ENCODE measurements at regions not wholly inside any gene's neighbourhood (a gene's known extent, or its start where the extent isn't known, plus 50 kb on each side); places are given as distances from the start of the nearest gene placed in this dataset.

DNA sequence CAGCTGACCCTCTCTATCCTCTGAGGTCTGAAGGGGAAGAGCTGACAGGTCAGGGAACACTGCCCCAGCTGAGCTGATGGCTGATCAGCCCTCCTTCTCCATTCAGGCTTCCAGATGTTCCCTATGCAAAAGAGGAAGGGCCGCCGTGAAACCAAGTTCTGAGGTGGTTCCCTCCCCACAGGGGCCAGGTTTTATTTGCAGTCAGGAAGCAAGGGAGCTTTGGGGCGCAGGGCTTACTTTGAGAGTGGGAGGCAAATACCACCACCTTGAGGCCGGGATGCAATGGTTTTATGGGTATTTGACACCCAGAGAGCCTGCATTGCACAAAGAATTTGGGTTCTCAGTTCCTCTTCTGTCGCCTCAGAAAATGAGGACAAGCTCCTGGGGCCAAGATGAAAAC, 186.9 kb downstream of the ARRDC4 start:
- TF ChIP-seq, protein P1, sequence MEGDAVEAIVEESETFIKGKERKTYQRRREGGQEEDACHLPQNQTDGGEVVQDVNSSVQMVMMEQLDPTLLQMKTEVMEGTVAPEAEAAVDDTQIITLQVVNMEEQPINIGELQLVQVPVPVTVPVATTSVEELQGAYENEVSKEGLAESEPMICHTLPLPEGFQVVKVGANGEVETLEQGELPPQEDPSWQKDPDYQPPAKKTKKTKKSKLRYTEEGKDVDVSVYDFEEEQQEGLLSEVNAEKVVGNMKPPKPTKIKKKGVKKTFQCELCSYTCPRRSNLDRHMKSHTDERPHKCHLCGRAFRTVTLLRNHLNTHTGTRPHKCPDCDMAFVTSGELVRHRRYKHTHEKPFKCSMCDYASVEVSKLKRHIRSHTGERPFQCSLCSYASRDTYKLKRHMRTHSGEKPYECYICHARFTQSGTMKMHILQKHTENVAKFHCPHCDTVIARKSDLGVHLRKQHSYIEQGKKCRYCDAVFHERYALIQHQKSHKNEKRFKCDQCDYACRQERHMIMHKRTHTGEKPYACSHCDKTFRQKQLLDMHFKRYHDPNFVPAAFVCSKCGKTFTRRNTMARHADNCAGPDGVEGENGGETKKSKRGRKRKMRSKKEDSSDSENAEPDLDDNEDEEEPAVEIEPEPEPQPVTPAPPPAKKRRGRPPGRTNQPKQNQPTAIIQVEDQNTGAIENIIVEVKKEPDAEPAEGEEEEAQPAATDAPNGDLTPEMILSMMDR (IDR thresholded peaks at IDR 0.05), result no peak
- TF ChIP-seq POLR2A (IDR thresholded peaks at IDR 0.05), result no peak
- no peak for DNase-seq
- no peak overlapping the region for H3K27ac ChIP-seq
- no peaks in the 10 kb centered on the region for H3K27me3 ChIP-seq
- no peaks in the 10 kb centered on the region for H3K4me1 ChIP-seq
- no peaks in the 10 kb centered on the region for H3K36me3 ChIP-seq
- no peak overlapping the region for H3K4me3 ChIP-seq
- H3K9me3 ChIP-seq, result no peaks in the 10 kb centered on the region

DNA sequence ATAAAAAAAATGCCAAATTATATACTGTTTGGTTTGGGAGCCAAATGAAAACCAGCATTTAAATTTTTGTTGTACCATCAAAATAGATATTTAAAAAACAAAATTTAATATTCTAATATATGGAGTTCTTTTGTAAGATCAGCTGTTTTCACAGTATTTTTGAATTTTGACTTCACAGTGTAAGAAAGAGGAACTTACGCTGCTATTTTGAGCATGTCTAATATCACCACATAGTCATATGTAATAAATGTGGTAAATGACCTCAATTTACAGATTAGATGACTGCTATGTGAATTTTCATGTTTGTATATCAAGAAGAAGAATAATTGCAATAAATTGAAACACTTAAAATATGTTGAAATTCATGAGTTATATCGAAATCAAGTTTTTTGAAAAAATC, 189.6 kb downstream of the ARRDC4 start:
- Histone ChIP-seq H3K4me3 (no peak overlapping the region), H3K27ac (no peak overlapping the region), H3K4me1 (no peaks in the 10 kb centered on the region), H3K36me3 (no peaks in the 10 kb centered on the region), H3K9me3 (no peaks in the 10 kb centered on the region), H3K27me3 (no peaks in the 10 kb centered on the region)
- no peak for DNase-seq
- TF ChIP-seq, protein P1 (IDR thresholded peaks at IDR 0.05), result no peak
- no peak for TF ChIP-seq POLR2A (IDR thresholded peaks at IDR 0.05)

DNA sequence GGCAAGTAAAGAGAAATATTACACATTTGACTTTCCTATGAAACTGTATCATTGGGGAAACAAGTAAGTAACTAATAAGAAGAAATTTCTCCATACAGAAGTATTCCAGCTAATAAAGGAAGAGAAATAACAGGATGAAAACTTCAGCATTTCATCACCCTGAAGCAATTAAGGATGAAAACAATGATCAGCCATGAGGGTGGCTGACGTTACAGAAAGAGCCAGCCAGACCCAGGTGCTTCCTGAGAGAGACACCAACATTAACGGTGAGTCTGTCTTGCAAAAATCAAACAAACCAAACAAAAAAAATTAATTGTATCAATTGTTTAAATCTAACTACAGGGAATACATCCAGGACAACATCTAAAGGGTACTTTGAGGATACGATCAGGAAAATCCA, 190.0 kb downstream of the ARRDC4 start:
- Histone ChIP-seq H3K27me3 (no peaks in the 10 kb centered on the region), H3K4me1 (no peaks in the 10 kb centered on the region), H3K36me3 (no peaks in the 10 kb centered on the region), H3K4me3 (no peak overlapping the region), H3K27ac (no peak overlapping the region), H3K9me3 (no peaks in the 10 kb centered on the region)
- TF ChIP-seq, protein P1 (IDR thresholded peaks at IDR 0.05), result no peak
- no peak for TF ChIP-seq POLR2A (IDR thresholded peaks at IDR 0.05)
- no peak for DNase-seq

DNA sequence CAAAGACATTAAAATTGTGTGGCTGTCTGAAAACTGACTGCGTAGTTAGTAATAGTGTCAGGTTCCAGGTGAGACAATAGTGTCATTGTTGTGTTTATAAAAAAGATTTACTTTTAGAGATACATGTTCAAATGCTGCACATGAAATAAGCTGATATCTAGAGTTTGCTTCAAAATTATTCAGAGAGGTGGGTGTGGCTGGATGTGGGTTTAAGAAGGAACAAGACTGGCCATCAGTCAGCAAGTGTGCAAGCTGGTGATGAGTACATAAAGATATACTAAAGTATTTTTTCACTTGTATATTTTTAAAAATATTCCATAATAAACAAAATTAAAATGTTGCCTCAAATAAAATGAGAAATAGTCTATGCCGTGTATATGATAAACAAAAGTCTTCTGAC, 190.6 kb downstream of the ARRDC4 start:
- no peak overlapping the region for H3K4me3 ChIP-seq
- no peak for DNase-seq

DNA sequence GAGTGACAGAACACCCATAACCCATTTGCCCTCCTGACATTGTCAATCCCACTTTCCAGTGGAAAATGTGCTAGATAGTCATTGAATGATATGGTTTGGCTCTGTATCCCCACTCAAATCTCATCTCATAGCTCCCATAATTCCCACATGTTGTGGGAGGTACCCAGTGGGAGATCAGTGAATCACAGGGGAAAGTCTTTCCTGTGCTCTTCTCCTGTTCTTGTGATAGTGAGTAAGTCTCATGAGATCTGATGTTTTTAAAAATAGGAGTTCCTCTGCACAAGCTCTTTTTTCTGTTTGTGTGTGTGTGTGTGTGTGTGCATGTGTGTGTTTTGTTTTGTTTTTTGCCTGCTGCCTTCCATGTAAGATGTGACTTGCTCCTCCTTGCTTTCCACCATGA, 191.7 kb downstream of the ARRDC4 start:
- TF ChIP-seq POLR2A (IDR thresholded peaks at IDR 0.05), result no peak
- TF ChIP-seq, protein P1 (IDR thresholded peaks at IDR 0.05), result no peak
- no peak overlapping the region for H3K4me3 ChIP-seq
- H3K9me3 ChIP-seq, result no peaks in the 10 kb centered on the region

More for the DNA sequence above, 190.6 kb downstream of the ARRDC4 start:
- TF ChIP-seq POLR2A (IDR thresholded peaks at IDR 0.05), result no peak
- TF ChIP-seq, protein P1 (IDR thresholded peaks at IDR 0.05), result no peak
- no peaks in the 10 kb centered on the region for H3K36me3 ChIP-seq
- no peaks in the 10 kb centered on the region for H3K9me3 ChIP-seq
- H3K27me3 ChIP-seq, result no peaks in the 10 kb centered on the region
- H3K27ac ChIP-seq, result no peak overlapping the region
- no peaks in the 10 kb centered on the region for H3K4me1 ChIP-seq

DNA sequence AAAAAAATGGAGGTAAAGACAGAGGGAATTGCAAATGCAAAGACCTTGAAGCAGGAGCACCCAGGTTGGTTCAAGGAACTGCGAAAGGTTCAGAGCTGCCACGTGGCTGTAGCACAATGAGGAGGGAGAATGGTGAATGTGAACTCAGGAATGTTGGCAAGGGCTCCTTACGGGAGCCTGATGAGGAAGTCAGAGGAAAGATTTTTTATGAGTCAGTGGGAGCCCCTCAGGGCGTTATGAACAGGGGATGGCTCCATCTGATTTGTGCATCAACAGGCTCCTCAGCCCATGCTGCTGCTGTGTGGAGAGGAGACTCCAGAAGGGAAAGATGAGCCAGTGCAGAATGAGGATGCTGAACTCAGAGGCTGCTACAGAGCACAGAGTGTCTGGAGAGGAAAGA, 194.4 kb downstream of the ARRDC4 start:
- no peaks in the 10 kb centered on the region for H3K9me3 ChIP-seq
- DNase-seq, result no peak
- no peaks in the 10 kb centered on the region for H3K4me1 ChIP-seq
- H3K4me3 ChIP-seq, result no peak overlapping the region
- no peak for TF ChIP-seq POLR2A (IDR thresholded peaks at IDR 0.05)
- TF ChIP-seq, protein P1 (IDR thresholded peaks at IDR 0.05), result no peak
- H3K27ac ChIP-seq, result no peak overlapping the region
- no peaks in the 10 kb centered on the region for H3K27me3 ChIP-seq
- H3K36me3 ChIP-seq, result no peaks in the 10 kb centered on the region

More for the DNA sequence above, 191.7 kb downstream of the ARRDC4 start:
- Histone ChIP-seq H3K27ac (no peak overlapping the region), H3K4me1 (no peaks in the 10 kb centered on the region), H3K36me3 (no peaks in the 10 kb centered on the region), H3K27me3 (no peaks in the 10 kb centered on the region)
- DNase-seq, result no peak
